Stimulated activated effector memory CD8-positive, alpha-beta T cell treated with anti-CD3 and anti-CD28 coated beads, Interleukin-12 subunit alpha, Interleukin-12 subunit beta, amount 100 ng/mL, for 72 hours (primary cell): ENCODE measurements at regions not wholly inside any gene's neighbourhood (a gene's known extent, or its start where the extent isn't known, plus 50 kb on each side); places are given as distances from the start of the nearest gene placed in this dataset.
"Not testable (repeated sequence)": the region's sequence is repeated elsewhere in the genome, so short reads cannot be mapped to it uniquely, and the experiment has no call there.

ENCODE experiments used
- ATAC-seq: fragments of 150-1000 bp; cut with Tn5 transposase; 2 replicates; pipeline ENCODE4 v1.10.0; 2021
- DNase-seq, 2 donors: peaks; one replicate each; pipeline ENCODE4 v3.0.0; 2021 to 2022; ENCODE audit warnings: low spot score in 2 of 2
- H3K27ac Mint-ChIP-seq: one replicate; pipeline ENCODE4 v1.8.0; 2022; ENCODE audit warnings: mild to moderate bottlenecking, mixed read lengths
- H3K36me3 Mint-ChIP-seq: one replicate; pipeline ENCODE4 v1.8.0; 2022; ENCODE audit warnings: mild to moderate bottlenecking, mixed read lengths
- H3K4me1 Mint-ChIP-seq: one replicate; pipeline ENCODE4 v1.8.0; 2022; ENCODE audit warnings: mixed read lengths
- H3K4me3 Mint-ChIP-seq: one replicate; pipeline ENCODE4 v1.8.0; 2022; ENCODE audit warnings: mild to moderate bottlenecking, mixed read lengths
- H3K9me3 Mint-ChIP-seq: one replicate; pipeline ENCODE4 v1.8.0; 2022; ENCODE audit warnings: mixed read lengths

- Mint-ChIP-seq H3K27ac (no peak overlapping the region), H3K9me3 (peaks cover 13% of the 10 kb centered on the region), H3K4me3 (no peak overlapping the region), H3K36me3 (no peaks in the 10 kb centered on the region), H3K4me1 (no peaks in the 10 kb centered on the region)
- no peak for ATAC-seq
- DNase-seq, result no peak
Measured at GRCh38 chr4:151489462-151490203, 80.7 kb downstream of the FHIP1A start.

GRCh38 chr4:151495612-151496011 lies 86.6 kb downstream of the FHIP1A start:
- H3K4me3 Mint-ChIP-seq, DNase-seq, H3K27ac Mint-ChIP-seq, H3K4me1 Mint-ChIP-seq, ATAC-seq, H3K36me3 Mint-ChIP-seq: not testable (repeated sequence)
- peaks cover 16% of the 10 kb centered on the region for H3K9me3 Mint-ChIP-seq

GRCh38 chr4:151511548-151511947 lies 102.6 kb downstream of the FHIP1A start:
- not testable (repeated sequence) for H3K9me3 Mint-ChIP-seq, H3K4me3 Mint-ChIP-seq, H3K4me1 Mint-ChIP-seq, ATAC-seq, H3K27ac Mint-ChIP-seq, DNase-seq, H3K36me3 Mint-ChIP-seq

GRCh38 chr4:151517896-151518295 lies 108.9 kb downstream of the FHIP1A start:
- H3K27ac Mint-ChIP-seq, result no peak overlapping the region
- H3K4me3 Mint-ChIP-seq, result no peak overlapping the region
- H3K4me1 Mint-ChIP-seq, result no peaks in the 10 kb centered on the region
- DNase-seq, result no peak
- ATAC-seq, result no peak
- no peaks in the 10 kb centered on the region for H3K36me3 Mint-ChIP-seq
- peaks cover 2% of the 10 kb centered on the region for H3K9me3 Mint-ChIP-seq

GRCh38 chr4:151518359-151518758 lies 109.4 kb downstream of the FHIP1A start:
- no peak overlapping the region for H3K27ac Mint-ChIP-seq
- peaks cover 2% of the 10 kb centered on the region for H3K9me3 Mint-ChIP-seq
- H3K4me1 Mint-ChIP-seq, result no peaks in the 10 kb centered on the region
- no peak overlapping the region for H3K4me3 Mint-ChIP-seq
- ATAC-seq (no peak), DNase-seq (no peak)
- no peaks in the 10 kb centered on the region for H3K36me3 Mint-ChIP-seq

GRCh38 chr4:151519728-151520415 lies 110.9 kb downstream of the FHIP1A start:
- DNase-seq (no peak), ATAC-seq (no peak)
- no peaks in the 10 kb centered on the region for H3K36me3 Mint-ChIP-seq
- no peaks in the 10 kb centered on the region for H3K9me3 Mint-ChIP-seq
- H3K27ac Mint-ChIP-seq, result no peak overlapping the region
- H3K4me3 Mint-ChIP-seq, result no peak overlapping the region
- H3K4me1 Mint-ChIP-seq, result no peaks in the 10 kb centered on the region

GRCh38 chr4:151522866-151523519 lies 114.0 kb downstream of the FHIP1A start:
- Mint-ChIP-seq H3K27ac (no peak overlapping the region), H3K4me1 (no peaks in the 10 kb centered on the region), H3K9me3 (no peaks in the 10 kb centered on the region), H3K36me3 (no peaks in the 10 kb centered on the region), H3K4me3 (no peak overlapping the region)
- no peak for DNase-seq
- ATAC-seq, result no peak

- Mint-ChIP-seq H3K4me1 (no peaks in the 10 kb centered on the region), H3K4me3 (no peak overlapping the region), H3K27ac (no peak overlapping the region), H3K9me3 (no peaks in the 10 kb centered on the region), H3K36me3 (no peaks in the 10 kb centered on the region)
- no peak for DNase-seq
- ATAC-seq, result no peak
Measured at GRCh38 chr4:151524610-151525009, 115.6 kb downstream of the FHIP1A start.

GRCh38 chr4:151526489-151526888 lies 117.5 kb downstream of the FHIP1A start:
- not testable (repeated sequence) for DNase-seq, H3K9me3 Mint-ChIP-seq, H3K27ac Mint-ChIP-seq, ATAC-seq, H3K36me3 Mint-ChIP-seq, H3K4me1 Mint-ChIP-seq, H3K4me3 Mint-ChIP-seq

GRCh38 chr4:151527699-151528098 lies 118.7 kb downstream of the FHIP1A start:
- Mint-ChIP-seq H3K36me3 (no peaks in the 10 kb centered on the region), H3K9me3 (no peaks in the 10 kb centered on the region), H3K4me1 (no peaks in the 10 kb centered on the region), H3K27ac (no peak overlapping the region), H3K4me3 (no peak overlapping the region)
- ATAC-seq, result no peak
- no peak for DNase-seq

- Mint-ChIP-seq H3K27ac (no peak overlapping the region), H3K4me3 (no peak overlapping the region), H3K36me3 (no peaks in the 10 kb centered on the region), H3K4me1 (no peaks in the 10 kb centered on the region), H3K9me3 (no peaks in the 10 kb centered on the region)
- ATAC-seq (no peak), DNase-seq (no peak)
Measured at GRCh38 chr4:151529187-151529586, 120.2 kb downstream of the FHIP1A start.

GRCh38 chr4:151530230-151530629 lies 121.3 kb downstream of the FHIP1A start:
- Mint-ChIP-seq H3K36me3 (no peaks in the 10 kb centered on the region), H3K4me1 (no peaks in the 10 kb centered on the region), H3K9me3 (no peaks in the 10 kb centered on the region), H3K4me3 (no peak overlapping the region), H3K27ac (no peak overlapping the region)
- DNase-seq (no peak), ATAC-seq (no peak)

- Mint-ChIP-seq H3K36me3 (no peaks in the 10 kb centered on the region), H3K9me3 (no peaks in the 10 kb centered on the region), H3K4me3 (no peak overlapping the region), H3K27ac (no peak overlapping the region), H3K4me1 (no peaks in the 10 kb centered on the region)
- ATAC-seq (no peak), DNase-seq (no peak)
Measured at GRCh38 chr4:151530783-151531182, 121.8 kb downstream of the FHIP1A start.

GRCh38 chr4:151532001-151532708 lies 123.2 kb downstream of the FHIP1A start:
- no peak overlapping the region for H3K4me3 Mint-ChIP-seq
- no peaks in the 10 kb centered on the region for H3K36me3 Mint-ChIP-seq
- ATAC-seq (no peak), DNase-seq (no peak)
- no peaks in the 10 kb centered on the region for H3K9me3 Mint-ChIP-seq
- no peak overlapping the region for H3K27ac Mint-ChIP-seq
- H3K4me1 Mint-ChIP-seq, result no peaks in the 10 kb centered on the region

- ATAC-seq, result no peak
- Mint-ChIP-seq H3K36me3 (no peaks in the 10 kb centered on the region), H3K4me3 (no peak overlapping the region), H3K27ac (no peak overlapping the region), H3K9me3 (no peaks in the 10 kb centered on the region), H3K4me1 (no peaks in the 10 kb centered on the region)
- no peak for DNase-seq
Measured at GRCh38 chr4:151534195-151534594, 125.2 kb downstream of the FHIP1A start.
